ENCODE measurements at regions not wholly inside any gene's neighbourhood (a gene's known extent, or its start where the extent isn't known, plus 50 kb on each side); places are given as distances from the start of the nearest gene placed in this dataset.

- TF ChIP-seq, protein P1, sequence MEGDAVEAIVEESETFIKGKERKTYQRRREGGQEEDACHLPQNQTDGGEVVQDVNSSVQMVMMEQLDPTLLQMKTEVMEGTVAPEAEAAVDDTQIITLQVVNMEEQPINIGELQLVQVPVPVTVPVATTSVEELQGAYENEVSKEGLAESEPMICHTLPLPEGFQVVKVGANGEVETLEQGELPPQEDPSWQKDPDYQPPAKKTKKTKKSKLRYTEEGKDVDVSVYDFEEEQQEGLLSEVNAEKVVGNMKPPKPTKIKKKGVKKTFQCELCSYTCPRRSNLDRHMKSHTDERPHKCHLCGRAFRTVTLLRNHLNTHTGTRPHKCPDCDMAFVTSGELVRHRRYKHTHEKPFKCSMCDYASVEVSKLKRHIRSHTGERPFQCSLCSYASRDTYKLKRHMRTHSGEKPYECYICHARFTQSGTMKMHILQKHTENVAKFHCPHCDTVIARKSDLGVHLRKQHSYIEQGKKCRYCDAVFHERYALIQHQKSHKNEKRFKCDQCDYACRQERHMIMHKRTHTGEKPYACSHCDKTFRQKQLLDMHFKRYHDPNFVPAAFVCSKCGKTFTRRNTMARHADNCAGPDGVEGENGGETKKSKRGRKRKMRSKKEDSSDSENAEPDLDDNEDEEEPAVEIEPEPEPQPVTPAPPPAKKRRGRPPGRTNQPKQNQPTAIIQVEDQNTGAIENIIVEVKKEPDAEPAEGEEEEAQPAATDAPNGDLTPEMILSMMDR (IDR thresholded peaks at IDR 0.05): no peak
- Histone ChIP-seq H3K4me3 (no peak overlapping the region), H3K4me1 (no peaks in the 10 kb centered on the region), H3K27me3 (no peaks in the 10 kb centered on the region), H3K9me3 (no peaks in the 10 kb centered on the region), H3K27ac (no peak overlapping the region), H3K36me3 (no peaks in the 10 kb centered on the region)
- intact Hi-C loops (cut with DNase I): no loop called here
- WGBS, 2 donors: 63 to 69% methylated on average over 3 of the region's 3 CpGs
- ATAC-seq: no peak
- no peak for FAIRE-seq
- no peak for DNase-seq
Measured at GRCh38 chr5:101142102-101142501, 239.0 kb upstream of the ST8SIA4 start.

- no peak for FAIRE-seq
- H3K27ac ChIP-seq: no peak overlapping the region
- H3K27me3 ChIP-seq: no peaks in the 10 kb centered on the region
- ATAC-seq: no peak
- no peaks in the 10 kb centered on the region for H3K36me3 ChIP-seq
- WGBS, 2 donors: 32 to 33% methylated on average over 3 of the region's 3 CpGs
- no peak for DNase-seq
- H3K9me3 ChIP-seq: no peaks in the 10 kb centered on the region
- H3K4me3 ChIP-seq: no peak overlapping the region
- H3K4me1 ChIP-seq: no peaks in the 10 kb centered on the region
- intact Hi-C loops (cut with DNase I): no loop called here
- TF ChIP-seq, protein P1 (IDR thresholded peaks at IDR 0.05): no peak
Measured at GRCh38 chr5:101136454-101136853, 233.4 kb upstream of the ST8SIA4 start.

DNA sequence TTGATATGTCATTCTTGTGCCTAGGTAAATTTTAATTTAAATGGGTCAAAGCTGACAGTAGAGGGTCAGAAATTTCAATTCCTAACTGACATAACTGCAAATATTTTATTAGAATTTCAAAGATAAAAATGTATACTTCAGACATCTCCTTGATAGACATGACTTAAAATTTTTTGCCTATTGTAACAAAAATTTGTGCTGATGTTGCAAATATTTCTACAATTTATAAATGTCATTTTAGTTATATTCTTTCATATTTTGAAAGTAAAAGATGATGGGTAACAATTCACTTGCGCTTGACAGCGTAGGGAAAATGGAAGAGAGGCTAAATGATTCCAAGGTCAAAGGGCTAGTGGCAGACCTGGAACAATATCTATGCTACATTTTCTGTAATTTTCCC is 220.3 kb upstream of the ST8SIA4 start:
- no peak overlapping the region for H3K27ac ChIP-seq
- TF ChIP-seq, protein P1 (IDR thresholded peaks at IDR 0.05): no peak

GRCh38 chr5:101112645-101113044 is 209.6 kb upstream of the ST8SIA4 start:
- no peak for DNase-seq
- no peak overlapping the region for H3K4me3 ChIP-seq
- intact Hi-C loops (cut with DNase I): no loop called here
- no peaks in the 10 kb centered on the region for H3K27me3 ChIP-seq
- H3K27ac ChIP-seq: no peak overlapping the region
- H3K4me1 ChIP-seq: no peaks in the 10 kb centered on the region
- TF ChIP-seq, protein P1 (IDR thresholded peaks at IDR 0.05): no peak
- H3K9me3 ChIP-seq: no peaks in the 10 kb centered on the region
- no peak for FAIRE-seq
- ATAC-seq: no peak
- H3K36me3 ChIP-seq: no peaks in the 10 kb centered on the region

More for the DNA sequence above, 220.3 kb upstream of the ST8SIA4 start:
- Histone ChIP-seq H3K4me1 (no peaks in the 10 kb centered on the region), H3K4me3 (no peak overlapping the region), H3K9me3 (no peaks in the 10 kb centered on the region), H3K36me3 (no peaks in the 10 kb centered on the region), H3K27me3 (no peaks in the 10 kb centered on the region)
- intact Hi-C loops (cut with DNase I): no loop called here
- FAIRE-seq: no peak
- ATAC-seq: no peak
- no peak for DNase-seq
- WGBS, 2 donors: 70 to 77% methylated on average over 2 of the region's 2 CpGs

GRCh38 chr5:101103874-101104273 is 200.8 kb upstream of the ST8SIA4 start:
- TF ChIP-seq, protein P1 (IDR thresholded peaks at IDR 0.05): no peak
- H3K9me3 ChIP-seq: no peaks in the 10 kb centered on the region
- no peaks in the 10 kb centered on the region for H3K4me1 ChIP-seq
- FAIRE-seq (no peak), DNase-seq (no peak), ATAC-seq (no peak)
- 36 to 38% methylated on average over 1 of the region's 1 CpG for WGBS, 2 donors
- H3K36me3 ChIP-seq: no peaks in the 10 kb centered on the region
- H3K27ac ChIP-seq: no peak overlapping the region
- no peaks in the 10 kb centered on the region for H3K27me3 ChIP-seq
- H3K4me3 ChIP-seq: no peak overlapping the region
- intact Hi-C loops (cut with DNase I): no loop called here
